ENCODE measurements at regions not wholly inside any gene's neighbourhood (a gene's known extent, or its start where the extent isn't known, plus 50 kb on each side); places are given as distances from the start of the nearest gene placed in this dataset.
"Not testable (repeated sequence)": the region's sequence is repeated elsewhere in the genome, so short reads cannot be mapped to it uniquely, and the experiment has no call there.

- not testable (repeated sequence) for DNase-seq
Measured at GRCh38 chr6:145574269-145574668, 161.1 kb downstream of the EPM2A start.

All from effector CD8-positive, alpha-beta T cell (primary cell).